HG03175 (cell line): ENCODE measurements at regions not wholly inside any gene's neighbourhood (a gene's known extent, or its start where the extent isn't known, plus 50 kb on each side); places are given as distances from the start of the nearest gene placed in this dataset.
"Not testable (repeated sequence)": the region's sequence is repeated elsewhere in the genome, so short reads cannot be mapped to it uniquely, and the experiment has no call there.

Experiments used
- ATAC-seq: cut with Tn5 transposase; IDR thresholded peaks from one replicate; pipeline ENCODE4 v1.9.1; 2021; ENCODE audit warnings: mild to moderate bottlenecking, moderate library complexity; ENCODE audit not compliant: unreplicated experiment

DNA sequence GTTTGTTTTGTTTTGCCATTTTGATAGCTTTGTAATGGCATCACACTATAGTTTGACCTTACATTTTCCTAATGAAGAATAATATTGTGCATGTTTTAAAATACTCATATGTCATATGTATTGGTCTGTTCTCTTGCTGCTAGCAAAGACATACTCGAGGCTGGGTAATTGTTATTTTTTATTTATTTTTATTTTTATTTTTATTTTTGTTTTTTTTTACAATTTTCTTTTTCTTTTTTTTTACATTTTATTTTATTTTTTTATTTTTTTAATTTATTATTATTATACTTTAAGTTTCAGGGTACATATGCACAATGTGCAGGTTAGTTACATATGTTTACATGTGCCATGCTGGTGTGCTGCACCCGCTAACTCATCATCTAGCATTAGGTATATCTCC lies 104.6 kb upstream of the GRID2 start:
- no peak for ATAC-seq

DNA sequence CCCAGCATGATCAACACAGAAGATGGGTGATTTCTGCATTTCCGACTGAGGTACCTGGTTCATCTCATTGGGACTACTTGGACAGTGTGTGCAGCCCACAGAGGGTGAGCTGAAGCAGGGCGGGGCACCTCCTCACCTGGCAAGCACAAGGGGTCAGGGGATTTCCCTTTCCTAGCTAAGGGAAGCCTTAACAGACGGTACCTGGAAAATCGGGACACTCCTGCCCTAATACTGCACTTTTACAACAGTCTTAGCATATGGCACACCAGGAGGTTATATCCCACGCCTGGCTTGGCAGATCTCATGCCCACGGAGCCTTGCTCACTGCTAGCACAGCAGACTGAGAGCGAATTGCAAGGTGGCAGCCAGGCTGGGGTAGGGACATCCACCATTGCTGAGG lies 92.9 kb upstream of the GRID2 start:
- ATAC-seq, result no peak

DNA sequence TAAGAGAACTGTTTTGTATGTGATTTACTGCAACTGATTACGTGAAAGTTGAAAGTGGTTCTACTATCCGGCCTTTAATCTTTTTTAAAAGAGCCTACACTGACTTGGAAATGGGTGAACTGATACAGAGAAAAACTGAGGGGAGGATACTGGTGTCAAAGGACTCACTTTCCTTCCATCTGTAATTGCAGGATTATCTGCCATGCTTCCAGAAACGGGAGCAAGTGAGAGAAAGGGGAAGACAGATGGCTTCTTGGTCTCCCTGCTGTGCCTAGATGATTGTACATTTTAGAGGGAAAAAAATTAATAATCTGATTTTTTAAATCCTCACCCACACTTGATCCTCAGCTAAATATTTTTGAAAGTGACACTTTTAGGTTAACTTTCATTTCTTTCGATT lies 88.3 kb upstream of the GRID2 start:
- no peak for ATAC-seq

DNA sequence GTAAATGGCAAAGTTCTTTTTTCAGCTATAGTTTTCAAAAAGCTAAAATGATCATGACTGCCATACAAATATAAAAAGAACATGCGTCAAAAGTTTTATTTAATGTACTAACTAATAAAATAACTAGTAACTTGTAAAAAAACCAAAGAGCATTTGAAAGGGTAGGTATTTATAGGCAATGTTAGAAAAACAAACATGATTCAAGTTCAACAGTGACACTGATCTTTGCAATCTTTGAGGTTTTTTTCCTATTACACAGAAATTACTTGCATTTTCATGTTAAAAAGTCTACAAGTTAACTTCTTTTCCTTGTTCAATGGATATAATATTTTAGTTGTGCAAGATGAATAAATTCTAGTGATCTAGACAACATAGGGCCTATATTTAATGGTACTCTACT lies 72.3 kb upstream of the GRID2 start:
- no peak for ATAC-seq

DNA sequence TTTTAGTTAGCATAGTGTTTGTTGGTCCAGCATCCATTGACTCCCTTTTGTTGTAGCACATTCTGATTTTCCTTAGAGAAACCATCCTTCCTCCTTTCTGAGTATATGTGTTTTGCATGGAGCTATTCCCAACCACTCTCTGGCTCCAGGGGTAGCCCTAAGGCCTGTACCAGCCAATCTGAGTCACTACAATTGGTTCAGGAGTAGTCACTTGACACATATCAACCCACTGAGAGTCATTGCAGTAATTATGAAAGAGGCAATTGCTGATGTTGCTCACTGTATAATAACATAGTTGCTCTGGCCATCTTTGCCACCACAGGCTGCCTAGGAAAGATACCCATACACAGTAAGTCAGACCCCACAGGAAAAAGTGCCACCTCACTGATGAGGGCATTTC lies 71.2 kb upstream of the GRID2 start:
- ATAC-seq, result no peak

DNA sequence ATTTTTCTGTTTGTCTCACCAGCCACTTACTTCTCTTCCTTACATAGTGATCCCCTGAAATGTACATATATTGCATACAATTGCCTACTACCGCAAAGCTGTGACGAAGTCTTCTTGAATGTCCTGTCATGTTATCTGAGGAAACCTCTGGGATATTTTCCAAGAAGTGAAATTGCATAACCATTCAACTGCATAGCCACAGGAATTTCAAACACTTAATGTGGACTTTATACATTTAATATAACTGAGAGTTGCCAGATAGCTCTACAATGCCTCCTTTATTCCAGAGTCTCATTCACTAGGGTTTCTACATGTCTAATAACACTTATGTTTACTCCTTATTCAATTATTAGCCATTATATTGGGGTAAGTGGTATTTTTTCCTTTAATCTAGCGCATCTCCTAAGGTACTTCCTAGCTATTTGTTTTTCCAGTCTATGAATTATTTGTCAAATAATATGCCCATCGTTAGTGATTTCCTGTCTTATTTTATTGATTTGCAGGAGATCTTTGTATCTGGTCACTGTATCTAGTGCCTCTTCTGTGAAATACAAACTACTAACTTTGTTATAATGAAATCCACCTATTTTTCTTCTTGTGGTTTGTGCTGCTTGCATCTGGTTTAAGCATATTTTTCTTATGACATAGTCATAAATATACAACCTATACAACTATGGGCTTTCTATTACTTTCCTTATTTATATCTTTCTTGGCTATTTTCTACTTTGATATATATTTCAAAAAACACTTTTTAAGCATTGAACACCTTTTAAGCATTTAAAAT lies 69.2 kb upstream of the GRID2 start:
- ATAC-seq, result no peak

DNA sequence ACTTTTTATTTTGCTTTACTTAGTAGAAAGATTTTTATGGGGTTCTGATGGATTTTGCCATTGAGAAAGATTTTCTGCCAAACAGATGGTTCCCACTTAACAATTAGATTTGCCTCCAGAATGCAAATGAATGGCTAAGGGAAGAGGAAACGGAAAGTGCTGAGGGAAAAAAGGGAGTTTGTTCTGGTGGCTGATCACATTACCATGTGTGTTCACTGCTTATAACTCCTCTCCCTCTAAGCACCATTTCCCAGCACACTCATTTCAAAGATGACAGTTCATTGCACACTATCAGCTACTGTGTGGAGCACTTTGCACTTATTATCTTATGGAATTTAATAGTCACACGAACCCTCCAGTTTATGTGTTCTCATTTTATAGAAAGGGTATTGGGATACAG lies 68.0 kb upstream of the GRID2 start:
- ATAC-seq, result no peak

DNA sequence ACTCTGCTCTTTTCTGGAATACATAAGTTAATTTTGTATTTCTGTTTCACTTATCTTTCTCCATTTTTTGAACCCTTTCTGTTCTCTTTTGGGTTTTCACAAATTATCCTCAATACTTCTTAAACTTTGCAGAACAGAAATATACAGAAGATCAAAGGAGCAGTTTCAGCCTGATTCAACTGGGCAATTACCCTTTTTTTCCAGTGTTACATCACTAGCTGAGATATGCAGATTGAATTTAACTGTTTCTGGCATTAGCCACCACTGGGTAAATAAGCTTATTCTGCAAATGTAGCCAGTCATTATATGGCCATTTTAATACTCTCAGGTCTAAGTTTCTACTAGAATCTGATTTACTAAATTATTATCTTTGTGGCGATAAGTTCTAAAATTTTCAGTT lies 66.9 kb upstream of the GRID2 start:
- no peak for ATAC-seq

DNA sequence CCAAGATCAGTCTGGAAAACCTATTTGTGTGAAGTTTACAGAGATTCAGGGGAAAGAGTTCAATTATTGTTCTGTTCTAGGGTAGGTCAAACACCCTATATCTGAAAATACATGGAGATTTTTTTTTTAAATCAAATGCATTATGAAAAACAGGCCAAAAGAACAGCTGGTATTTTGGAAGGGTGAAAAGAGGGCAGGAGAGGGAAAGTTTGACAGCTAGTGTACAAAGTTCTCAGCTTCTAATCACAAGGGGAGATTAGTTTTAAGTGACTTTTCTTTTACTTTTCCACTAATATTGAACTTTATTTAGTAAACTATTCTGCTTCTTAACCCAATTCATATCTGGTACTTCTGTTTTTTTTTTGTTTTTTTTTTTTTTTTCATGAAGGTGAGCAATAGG lies 66.2 kb upstream of the GRID2 start:
- no peak for ATAC-seq

DNA sequence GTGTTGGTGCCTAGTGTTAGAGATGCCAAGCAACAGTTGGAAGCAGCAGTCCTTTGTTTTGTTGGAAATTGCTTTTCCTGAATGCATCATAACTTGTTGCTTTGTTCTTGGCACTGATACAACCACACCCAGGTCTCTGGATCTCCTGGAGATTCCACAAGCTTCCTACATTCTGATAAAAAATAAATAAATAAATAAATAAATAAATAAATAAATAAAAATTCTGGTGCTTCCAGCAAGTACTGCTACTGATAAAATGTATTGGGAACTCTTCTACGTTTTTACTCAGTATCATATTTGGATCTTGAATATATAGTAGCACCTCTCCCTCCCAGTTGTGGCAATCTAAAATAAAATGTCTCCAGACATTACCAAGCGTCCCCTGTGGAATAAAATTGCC lies 62.7 kb upstream of the GRID2 start:
- no peak for ATAC-seq

DNA sequence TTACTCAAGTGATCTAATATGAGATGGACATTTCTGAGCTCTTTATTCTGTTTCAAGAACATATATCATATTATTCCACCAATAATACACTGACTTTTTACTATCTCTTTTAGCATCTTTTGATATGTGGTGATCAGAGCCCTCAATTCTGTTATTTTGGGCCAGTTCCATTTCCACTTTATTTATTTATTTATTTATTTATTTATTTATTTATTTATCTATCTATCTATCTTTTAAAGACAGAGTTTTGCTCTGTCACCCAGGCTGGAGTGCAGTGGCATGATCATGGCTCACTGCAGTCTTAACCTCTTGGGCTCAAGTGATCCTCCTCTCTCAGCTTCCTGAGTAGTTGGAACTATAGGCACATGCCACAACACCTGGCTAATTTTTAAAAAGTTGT lies 57.4 kb upstream of the GRID2 start:
- no peak for ATAC-seq

DNA sequence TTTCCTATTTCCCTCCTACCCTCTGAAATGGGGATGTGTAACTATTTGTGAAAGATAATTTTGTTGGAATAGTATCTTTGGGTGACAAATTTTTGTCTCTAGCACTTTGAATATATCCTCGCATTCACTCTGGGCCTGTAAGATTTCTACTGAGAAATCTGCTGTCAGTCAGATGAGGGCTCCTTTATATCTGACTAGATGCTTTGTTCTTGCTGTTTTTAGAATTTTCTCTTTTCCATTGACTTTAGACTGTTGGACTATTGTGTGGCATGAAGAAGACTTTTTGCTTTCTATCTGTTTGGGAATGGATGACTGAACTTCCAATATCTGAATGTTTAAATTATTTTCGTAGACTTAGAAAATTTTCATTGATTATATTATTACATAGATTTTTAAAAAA lies 54.2 kb upstream of the GRID2 start:
- no peak for ATAC-seq

DNA sequence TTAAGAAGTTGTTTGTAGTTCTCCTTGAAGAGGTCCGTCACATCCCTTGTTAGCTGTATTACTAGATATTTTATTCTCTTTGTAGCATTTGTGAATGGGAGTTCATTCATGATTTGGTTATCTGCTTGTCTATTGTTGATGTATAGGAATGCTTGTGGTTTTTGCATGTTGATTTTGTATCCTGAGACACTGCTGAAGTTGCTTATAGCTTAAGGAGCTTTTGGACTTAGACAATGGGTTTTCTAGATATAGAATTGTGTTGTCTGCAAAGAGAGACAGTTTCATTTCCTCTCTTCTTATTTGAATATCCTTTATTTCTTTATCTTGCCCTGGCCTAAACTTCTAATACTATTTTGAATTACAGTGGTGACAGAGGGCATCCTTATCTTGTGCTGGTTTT lies 52.1 kb upstream of the GRID2 start:
- no peak for ATAC-seq

DNA sequence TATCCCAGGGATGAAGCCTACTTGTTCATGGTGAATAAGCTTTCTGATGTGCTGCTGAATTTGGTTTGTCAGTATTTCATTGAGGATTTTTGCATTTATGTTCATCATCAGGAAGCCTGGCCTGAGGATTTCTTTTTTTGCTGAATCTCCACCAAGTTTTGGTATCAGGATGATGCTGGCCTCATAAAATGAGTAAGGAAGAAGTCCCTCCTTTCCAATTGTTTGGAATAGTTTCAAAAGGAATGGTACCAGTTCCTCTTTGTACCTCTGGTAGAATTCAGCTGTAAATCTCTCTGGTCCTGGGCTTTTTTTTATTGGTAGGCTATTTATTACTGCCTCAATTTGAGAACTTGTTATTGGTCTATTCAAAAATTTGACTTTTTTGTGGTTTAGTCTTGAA lies 51.4 kb upstream of the GRID2 start:
- ATAC-seq, result not testable (repeated sequence)

DNA sequence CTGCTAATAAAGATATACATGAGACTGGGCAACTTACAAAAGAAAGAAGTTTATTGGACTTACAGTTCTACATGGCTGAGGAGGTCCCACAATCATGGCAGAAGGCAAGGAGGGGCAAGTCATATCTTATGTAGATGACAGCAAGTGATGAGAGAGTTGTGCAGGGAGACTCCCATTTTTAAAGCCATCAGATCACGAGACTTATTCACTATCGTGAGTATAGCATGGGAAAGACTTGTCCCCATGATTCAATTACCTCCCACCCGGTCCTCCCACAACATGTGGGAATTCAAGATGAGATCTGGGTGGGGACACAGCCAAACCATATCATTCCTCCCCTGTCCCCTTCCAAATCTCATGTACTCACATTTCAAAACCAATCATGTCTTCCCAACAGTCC lies 50.9 kb upstream of the GRID2 start:
- no peak for ATAC-seq

DNA sequence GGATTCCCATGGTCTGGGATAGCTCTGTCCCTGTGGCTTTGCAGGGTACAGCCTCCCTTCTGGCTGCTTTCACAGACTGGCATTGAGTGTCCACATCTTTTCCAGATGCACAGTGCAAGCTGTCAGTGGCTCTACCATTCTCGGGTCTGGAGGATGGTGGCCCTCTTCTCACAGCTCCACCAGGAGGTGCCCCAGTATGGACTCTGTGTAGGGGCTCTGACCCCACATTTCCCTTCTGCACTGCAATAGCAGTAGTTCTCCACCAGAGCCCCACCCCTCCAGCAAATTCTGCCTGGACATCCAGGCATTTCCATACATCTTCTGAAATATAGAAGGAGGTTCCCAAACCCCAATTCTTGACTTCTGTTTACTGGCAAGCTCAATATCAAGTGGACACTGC lies 50.2 kb upstream of the GRID2 start:
- no peak for ATAC-seq
